A172 (cell line): ENCODE measurements at regions not wholly inside any gene's neighbourhood (a gene's known extent, or its start where the extent isn't known, plus 50 kb on each side); places are given as distances from the start of the nearest gene placed in this dataset.
"Not testable (repeated sequence)": the region's sequence is repeated elsewhere in the genome, so short reads cannot be mapped to it uniquely, and the experiment has no call there.

ENCODE experiments used
- DNase-seq: peaks from one replicate; pipeline ENCODE4 v3.0.0-alpha.2; 2015; ENCODE audit warnings: low spot score

DNA sequence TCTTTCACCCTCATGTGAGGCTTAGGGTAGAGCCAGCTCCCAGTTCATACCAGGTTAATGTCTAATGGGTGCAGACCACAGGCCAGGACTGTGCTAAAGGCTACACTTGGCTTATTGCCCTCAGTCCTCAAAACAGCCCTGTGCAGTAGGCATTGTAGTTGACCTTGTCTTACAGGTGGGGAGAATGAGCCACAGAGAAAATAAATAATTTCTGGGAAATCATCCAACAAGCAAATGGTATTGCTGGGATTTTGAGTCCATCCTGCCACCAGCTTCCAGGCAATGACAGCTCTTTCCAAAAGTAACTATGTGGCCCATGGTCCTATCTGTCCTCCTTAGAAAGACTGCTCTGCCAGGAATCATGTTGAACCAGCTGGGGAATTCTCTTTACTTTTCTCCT lies 450.0 kb downstream of the GADD45G start:
- no peak for DNase-seq

DNA sequence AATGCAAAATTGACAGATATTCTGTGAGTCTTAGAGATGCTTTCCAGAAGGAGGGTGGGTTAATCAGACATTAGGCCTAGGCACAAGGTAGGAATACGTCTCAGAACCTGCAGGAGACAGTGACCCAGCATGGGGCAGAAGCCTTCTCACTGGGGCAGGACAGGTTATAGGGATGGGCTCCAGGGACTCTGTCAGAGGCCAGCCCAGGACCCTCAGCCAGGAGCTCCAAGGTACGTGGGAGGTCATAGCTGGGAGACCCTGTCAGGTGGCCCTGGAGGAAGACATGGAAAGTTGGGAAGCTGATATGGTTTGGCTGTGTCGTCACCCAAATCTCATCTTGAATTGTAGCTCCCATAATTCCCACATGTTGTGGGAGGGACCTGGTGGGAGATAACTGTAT lies 450.4 kb downstream of the GADD45G start:
- no peak for DNase-seq

DNA sequence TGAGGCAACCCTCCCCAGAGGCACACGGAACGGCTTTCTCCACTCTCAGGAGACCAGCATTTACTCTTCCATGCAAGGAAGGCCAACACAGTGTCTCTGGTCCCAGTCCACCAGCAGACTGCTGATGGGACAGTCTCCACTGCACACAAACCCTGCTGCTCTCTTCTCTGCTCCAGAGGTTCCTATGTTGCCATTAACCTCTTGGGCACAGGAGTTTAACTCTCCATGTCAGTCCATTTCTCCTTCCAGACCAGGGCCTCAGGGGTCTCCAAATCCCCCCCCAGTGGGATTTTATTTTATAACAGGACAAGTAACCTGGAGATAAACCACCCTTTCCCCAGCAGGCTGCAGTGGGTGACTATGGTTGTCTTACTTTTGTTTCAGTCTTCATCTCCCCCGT lies 452.5 kb downstream of the GADD45G start:
- no peak for DNase-seq

DNA sequence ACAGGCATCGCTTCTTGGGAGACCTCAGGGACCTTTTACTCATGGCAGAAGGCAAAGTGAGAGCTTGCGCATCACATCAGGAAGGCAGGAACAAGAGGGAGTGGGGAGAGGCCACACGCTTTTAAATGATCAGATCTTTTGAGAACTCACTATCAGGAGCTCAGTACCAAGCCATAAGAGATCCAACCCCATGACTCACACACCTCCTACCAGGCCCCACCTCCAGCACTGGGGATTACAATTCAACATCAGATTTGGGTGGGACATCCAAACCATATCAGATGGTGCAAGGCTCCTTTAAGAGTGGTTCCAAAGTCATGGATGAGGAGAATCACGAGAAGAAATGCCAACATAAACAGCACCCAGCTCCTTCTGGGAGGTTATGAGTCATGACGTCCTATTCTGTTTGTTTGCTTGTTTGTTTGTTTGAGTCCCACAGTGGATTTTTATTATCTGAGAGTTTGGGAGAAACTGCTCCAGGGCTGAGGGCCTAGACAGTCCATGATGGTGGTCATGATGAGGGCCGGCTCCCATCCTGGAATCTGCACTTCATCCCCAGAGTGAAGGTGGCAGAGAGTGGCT lies 453.5 kb downstream of the GADD45G start:
- no peak for DNase-seq

DNA sequence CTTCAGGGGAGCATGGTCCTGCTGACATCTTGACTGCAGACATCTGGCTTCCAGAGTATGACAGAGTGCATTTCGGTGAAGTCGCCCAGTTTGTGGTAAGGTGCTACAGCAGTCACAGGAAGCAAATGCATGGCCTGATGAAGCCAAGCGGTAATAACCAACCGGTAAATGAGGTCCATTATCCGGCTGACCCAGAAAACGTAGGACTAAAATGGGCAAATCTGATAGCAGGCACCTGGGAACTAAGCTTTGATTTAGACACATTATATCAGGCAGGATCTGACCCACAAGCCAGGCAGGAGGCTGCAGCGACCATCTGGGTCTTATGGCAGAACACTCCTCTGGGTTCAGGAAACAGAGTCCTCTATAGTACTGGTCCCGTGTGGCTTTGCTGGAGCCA lies 454.6 kb downstream of the GADD45G start:
- no peak for DNase-seq

DNA sequence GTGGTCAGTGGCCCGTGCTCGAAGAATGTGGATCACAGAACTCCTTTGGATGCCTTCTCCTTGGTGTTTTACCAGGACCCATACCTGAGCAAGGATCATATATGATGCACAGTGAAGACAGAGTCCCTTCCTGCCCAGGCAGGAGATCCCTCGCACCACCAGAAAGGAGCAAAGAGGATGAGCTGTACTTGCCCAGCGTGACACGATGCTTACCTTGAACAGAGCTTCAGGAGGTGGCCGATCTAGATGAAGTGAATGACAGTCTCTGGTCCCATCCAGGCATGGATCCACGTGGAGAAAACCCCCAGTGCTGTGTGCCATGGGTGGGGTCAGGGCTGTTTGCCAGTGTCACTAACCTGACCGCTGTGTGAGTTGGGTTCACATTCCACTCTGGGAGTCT lies 455.4 kb downstream of the GADD45G start:
- no peak for DNase-seq

DNA sequence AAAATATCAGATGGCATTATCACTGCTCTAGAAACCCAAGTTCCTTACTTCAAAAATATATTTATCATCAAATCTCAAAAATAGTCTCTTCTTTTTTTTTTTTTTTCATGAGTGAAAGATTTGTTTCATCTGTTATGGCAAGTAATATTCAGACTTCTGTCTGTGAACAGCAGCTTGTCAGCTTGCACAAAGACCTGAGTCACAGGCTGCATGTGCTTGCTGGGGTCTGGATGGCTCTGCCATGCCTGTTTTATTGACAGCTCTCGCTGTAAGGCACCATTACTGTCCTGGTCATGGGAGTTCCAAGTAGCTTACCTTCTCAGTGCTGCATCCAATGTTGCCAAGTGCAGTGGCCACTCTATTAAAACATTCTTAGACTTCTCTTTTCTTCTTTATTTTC lies 456.4 kb downstream of the GADD45G start:
- no peak for DNase-seq

DNA sequence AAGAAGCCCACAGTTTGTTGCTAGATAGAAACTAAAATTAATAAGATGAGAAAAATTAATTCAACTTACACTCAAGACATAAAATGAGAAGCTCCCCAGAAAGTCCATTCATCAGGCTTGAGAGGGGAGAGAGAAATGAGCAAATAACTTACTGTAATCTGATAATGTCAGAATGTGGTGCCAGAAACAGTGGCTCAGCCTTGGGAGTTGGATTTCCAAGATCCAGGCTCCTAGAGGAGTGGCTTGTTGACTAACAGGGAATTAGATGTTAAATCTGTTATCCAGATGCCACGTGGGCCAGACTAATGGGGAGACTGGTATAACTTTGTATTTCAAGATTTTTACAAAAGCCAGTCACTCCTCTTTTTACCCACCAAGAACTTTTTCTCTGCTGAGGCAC lies 458.2 kb downstream of the GADD45G start:
- DNase-seq = no peak

DNA sequence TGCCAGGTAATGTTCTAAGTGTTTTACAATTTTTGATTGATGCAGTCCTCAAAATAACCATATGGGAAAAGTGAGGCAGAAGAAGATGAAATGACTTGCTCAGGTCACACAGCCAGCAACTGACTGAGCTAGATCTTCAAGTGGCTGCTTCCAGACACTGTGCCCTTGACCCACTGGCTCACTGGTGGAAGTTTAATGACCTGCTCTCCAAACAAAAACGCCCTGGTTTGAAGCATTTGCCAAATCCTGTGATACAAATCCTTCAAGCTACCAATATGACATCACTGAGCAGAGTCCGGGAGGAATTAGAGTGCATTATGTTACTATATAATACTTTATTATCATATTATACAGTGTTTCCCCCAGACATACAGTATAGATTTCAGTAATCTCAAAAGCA lies 459.4 kb downstream of the GADD45G start:
- no peak for DNase-seq

DNA sequence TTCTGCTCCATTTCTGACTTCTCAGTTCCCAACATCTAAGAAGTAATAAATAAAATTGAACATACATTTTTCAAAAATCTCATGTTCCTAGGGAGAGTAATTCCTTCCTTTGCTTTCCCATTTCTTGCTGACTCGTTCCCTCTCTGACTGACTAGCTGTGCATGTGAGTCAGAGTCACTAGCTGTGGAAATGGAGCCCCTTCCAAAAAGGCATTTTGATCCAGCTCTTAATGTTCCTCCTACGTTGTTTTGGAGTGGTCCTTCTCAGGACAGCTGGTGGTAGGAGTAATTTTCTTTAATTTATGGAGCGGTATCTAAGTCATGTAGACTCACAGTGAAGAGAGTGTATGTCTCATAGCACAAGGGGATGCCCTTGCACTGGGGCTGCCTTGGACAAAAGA lies 460.2 kb downstream of the GADD45G start:
- DNase-seq = peak; percentile 32

DNA sequence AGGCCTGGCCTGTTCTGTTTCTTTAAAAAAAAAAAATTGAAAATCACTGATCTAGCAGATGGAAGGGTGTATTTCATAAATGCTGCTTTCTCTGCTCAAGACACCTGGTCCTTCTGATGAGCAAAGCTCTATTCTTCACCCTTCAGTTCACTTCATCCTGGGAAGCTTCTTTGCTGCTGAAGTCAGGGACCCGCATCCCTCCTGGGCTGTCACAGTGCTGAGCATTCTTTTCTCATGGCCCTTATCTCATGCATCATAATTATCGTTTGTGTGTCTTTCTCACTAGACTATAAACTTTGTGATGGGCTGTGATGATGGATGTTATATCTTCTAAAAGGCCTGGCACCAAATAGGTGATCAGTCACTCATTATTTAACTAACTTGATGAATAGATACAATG lies 461.0 kb downstream of the GADD45G start:
- no peak for DNase-seq

DNA sequence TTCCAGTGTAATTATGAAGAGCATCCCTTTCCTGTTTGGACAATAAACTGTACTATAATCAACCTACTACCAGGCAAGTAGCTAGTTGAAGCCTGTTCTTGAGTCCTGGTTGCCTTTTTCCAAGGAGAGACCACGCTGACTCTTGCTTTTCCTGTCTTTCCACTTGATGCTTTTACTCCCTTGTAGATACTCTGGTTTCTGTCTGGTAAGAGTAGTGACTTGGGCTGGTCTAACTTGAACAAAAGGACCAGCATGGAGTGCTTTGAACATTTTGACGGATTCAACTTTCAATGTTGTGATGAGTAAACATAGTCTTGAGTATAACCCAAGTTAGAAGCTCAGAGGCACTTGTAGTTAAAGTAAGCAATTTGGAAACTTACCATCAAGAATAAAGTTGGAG lies 464.3 kb downstream of the GADD45G start:
- DNase-seq = no peak

DNA sequence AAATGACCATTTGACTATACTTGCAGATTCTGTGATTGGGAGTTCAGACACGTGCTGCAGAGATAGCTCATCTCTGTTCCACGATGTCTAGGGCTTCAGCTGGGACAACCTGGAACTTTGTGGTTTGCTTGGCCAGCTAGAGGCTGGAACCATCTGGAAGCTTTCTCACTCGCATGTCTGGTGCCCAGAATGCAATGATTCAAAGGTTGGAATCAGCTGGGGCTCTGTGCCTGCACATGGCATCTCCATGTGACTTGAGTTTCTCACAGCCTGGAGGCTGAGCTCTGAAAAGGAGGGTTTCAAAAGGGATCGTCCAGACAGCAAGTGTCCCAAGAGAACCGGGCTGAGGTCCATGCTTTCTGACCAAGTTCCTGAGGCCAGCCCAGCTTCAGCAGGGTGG lies 465.2 kb downstream of the GADD45G start:
- no peak for DNase-seq

DNA sequence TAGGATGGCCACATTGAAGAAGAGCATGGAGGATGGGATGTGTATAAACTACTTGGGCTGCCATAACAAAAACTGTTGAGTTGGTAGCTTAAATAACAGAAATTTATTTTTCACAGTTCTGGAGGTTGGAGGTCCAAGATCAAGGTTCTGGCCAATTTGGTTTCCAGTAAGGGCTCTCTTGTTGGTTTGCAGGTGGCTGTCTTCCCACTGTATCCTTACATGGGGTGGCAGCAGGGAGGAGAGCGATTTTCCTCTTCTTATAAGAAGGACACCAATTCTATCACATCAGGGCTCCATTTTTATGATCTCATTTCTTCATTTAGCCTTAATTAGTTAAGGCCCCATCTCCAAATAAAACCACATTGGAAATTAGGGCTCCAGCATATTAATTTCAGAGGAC lies 465.7 kb downstream of the GADD45G start:
- no peak for DNase-seq

DNA sequence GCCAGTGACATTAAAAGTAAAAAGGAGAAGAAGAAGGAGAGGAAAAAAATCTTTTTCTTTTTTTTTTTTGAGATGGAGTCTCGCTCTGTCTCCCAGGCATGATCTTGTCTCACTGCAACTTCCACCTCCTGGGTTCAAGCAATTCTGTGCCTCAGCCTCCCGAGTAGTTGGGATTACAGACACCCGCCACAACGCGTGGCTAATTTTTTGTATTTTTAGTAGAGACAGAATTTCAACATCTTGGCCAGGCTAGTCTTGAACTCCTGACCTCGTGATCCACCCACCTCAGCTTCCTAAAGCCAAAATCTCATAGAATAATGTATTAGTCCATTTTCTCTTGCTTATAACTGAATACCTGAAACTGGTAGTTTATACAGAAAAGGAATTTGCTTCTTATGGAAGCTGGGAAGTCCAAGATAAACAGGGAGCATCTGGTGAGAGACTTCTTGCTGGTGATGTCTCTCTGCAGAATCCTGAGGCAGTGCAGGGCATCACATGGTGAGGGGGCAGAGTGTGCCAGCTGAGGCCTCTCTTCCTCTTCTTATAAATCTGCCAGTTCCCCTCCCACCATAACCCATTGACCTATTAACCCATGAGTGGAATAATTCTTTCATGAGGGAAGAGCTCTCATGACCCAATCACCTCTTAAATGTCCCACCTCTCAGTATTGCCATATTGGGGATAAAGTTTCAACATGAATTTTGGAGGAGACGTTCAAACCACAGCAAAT lies 466.3 kb downstream of the GADD45G start:
- DNase-seq = no peak

DNA sequence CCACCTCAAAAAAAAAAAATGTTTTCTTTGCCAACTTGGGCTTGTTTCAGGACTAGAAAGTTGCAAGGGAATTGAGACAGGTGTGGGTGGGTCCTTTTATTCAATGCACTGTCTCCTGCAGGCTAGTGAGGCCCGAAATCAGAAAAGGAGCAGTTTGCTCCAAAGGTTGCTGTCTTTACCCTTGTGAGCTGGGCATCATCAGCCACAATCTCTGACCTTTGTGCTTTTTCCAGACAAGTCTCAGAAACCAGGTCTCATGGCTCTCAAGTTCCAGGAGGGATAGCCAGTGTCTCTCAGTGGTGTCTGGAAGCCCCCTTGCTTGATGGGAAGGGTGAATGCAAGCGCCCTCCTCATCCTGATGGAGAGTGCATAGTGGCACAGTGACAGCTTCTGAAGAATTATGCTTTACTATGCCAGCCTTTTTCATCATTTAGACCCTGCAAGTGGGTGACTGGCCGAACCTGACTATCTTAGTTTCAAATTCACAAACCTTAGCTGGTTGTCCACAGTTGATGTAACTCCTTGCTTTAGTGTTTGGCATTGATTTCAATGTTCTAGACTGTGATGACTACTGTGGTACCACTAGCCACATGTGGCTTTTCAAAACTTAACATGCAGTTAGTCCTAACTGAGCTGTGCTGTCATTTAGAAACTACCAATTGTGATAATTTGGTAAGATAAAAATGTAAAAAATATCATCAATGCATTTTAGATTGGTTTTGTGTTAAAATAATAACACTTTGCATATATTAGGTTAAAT lies 468.6 kb downstream of the GADD45G start:
- no peak for DNase-seq

DNA sequence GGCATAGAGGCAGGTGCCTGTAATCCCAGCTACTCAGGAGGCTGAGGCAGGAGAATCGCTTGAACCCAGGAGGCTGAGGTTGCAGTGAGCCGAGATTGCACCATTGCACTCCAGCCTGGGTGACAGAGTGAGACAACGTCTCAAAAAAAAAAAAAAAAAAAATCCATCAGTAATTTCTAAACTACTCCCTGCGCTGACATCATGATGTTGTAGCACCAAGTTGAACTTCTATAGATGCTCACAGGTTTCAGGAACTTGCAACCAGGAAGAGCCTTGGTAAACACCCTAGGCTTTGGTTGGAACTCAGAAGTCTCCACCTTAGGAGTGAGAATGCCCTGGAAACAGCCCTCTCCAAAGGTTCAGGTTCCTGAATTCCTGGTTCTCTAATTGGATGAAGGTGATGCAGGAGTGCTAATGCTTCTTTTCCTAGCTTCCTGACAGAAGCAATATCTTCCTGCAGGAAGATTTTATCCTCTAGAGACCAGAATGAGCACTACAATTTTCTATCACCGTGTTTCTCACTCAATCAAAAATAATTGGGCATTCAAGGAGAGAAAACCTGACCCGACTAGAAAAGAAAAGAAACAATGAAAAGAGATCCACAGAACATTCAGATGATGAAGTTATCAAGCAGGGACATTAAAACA lies 469.6 kb downstream of the GADD45G start:
- DNase-seq = no peak

DNA sequence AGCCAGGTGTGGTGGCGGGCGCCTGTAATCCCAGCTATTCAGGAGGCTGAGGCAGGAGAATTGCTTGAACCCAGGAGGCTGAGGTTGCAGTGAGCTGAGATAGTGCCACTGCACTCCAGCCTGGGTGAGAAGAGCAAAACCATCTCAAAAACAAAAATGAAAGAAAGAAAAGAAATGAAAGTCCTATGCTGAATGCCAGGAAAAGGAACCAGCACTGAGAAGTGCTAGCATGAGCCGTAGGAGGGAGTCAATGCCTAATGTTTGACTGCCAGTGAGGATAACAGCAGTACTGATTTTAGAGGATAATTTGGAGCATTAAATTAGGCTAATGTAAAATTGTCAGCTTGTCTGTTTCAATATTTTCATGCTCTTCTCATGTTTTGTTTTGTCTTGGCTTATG lies 472.8 kb downstream of the GADD45G start:
- DNase-seq = not testable (repeated sequence)

DNA sequence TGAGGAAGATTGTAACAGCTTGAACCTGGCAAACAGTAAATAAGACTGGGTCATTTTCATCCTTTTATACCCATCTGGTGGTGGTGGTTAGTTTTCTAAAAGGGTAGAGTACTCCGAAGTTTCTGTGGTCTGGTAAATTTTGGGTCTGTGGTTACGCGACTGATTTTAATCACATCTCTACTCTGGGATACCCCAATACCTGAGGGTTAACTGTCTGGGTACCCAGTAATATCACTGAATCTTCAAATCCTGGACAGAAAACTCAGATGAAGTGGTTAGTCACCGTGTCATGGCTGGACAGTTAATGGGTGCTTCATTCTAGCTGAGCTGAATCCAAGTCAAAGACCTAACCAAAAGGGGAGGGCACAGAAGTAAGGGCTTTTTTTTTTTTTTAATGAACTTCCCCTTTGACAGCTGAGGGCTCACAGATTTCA lies 474.2 kb downstream of the GADD45G start:
- no peak for DNase-seq

DNA sequence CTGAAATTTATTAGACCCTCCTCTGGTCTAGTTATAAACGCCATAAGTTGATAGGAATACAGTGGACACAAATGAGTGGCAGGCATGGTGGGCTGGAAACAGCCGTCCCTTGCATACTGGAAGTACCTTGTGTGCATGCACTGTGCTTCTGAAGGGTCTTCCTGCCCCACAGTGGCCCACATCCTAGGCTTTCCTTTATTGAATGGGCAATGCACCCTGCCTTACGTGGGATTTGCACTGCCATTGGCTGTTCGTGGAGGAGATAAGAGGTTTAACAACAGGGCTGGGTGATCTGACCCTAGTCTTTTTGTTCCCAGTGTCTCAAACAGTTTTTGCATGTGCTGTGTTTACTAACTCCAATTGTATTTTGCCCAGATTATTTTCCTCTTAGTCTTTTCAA lies 480.8 kb downstream of the GADD45G start:
- DNase-seq = no peak

DNA sequence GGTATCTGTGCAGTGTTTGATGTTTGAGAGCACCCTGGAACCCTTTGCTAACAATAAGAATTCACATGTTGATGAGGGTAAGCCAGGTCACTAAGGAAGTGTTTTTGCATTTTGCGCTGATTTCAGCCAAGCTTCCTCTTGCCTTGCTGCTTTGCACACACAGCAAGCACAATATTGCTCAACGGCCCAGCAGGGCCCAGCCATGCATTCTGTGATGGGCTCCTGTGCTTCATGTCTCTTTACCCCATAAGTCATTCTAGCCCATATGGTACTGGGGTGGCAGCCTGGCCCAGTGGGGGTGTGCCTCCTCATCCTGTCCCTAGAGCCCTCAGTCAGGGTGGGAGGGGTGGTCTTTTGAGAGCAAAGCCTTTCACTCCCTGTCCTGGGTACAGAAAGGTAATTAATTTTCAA lies 481.3 kb downstream of the GADD45G start:
- DNase-seq = no peak

DNA sequence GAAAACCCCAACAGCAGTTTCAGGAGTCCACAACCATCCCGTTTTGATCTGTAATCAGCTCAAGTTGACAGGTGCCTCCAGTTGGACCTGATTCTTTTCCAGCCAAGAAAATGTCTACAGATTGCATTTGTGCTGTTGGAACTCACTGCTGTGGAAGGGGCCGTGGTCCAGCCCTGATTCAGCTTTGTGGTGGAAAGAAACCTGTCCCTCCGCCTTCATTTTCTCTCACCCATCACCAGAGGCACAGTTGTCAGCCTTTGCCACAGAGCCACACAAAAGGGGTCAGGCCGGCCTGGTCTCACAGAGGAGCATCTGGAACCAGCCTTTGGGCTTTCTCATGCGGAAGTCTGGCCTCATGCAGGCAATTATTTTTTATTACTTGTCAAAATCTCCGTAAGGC lies 483.6 kb downstream of the GADD45G start:
- DNase-seq = no peak

DNA sequence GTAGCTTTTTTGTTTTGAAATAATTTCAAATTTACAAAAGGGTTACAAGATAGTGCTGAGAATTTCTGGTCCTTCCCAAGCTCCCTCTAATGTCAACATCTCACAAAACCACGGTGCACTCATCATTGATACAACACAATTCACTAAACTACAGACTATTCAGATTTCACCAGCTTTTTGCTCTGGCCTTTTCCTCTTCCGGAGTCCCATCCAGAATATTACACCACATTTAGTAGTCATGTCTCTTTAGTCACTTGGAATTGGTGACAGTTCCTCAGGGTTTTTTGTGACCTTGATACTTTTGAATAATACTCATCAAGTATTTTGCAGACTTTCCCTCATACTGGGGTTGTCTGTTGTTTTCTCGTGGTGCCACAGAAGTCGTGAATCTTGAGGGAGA lies 484.0 kb downstream of the GADD45G start:
- no peak for DNase-seq
